GM21423 (cell line): ENCODE measurements at regions not wholly inside any gene's neighbourhood (a gene's known extent, or its start where the extent isn't known, plus 50 kb on each side); places are given as distances from the start of the nearest gene placed in this dataset.
"Not testable (repeated sequence)": the region's sequence is repeated elsewhere in the genome, so short reads cannot be mapped to it uniquely, and the experiment has no call there.

Experiments
- ATAC-seq: cut with Tn5 transposase; IDR thresholded peaks from one replicate; pipeline ENCODE4 v1.9.1; 2021; ENCODE audit warnings: mild to moderate bottlenecking, moderate library complexity; ENCODE audit not compliant: unreplicated experiment

GRCh38 chr6:130700397-130700796 lies 126.8 kb upstream of the SMLR1 start:
- no peak for ATAC-seq

DNA sequence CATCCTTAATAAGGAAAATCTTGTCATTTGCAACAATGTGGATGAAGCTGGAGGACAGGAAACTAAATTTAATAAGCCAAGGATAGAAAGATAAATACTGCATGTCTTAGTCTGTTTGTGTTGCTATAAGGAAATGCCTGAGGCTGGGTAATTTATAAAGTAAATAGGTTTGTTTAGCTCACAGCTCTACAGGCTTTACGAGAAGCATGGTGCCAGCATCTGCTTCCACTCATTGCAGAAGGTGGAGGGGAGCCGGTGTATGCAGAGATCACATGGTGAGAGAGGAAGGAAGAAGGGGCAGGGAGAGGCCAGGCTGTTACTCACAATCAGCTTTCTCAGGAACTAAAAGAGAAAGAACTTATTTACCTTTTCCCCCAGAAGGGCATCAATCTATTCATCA lies 118.9 kb upstream of the SMLR1 start:
- ATAC-seq = no peak

GRCh38 chr6:130711641-130712040 lies 115.6 kb upstream of the SMLR1 start:
- not testable (repeated sequence) for ATAC-seq

DNA sequence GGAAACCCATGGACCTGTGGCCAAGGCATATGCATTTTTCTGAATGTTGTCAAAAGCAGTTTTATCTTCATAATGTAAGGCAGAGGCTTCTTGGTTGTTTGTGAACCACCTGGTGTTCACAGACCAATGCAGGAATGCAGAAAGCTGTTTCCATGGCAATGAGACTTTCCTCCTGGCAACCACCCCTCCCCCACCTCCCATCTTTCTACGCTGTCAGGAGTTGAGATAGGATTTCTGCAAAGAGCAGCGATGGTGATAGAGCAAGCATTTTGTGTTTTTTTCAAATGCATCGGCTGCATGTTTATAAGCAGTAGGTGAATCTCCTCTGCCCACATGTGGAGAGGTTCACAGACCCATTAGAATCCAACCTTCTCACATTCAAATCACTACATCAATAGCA lies 114.1 kb upstream of the SMLR1 start:
- ATAC-seq = no peak

GRCh38 chr6:130715058-130715457 lies 112.1 kb upstream of the SMLR1 start:
- no peak for ATAC-seq

DNA sequence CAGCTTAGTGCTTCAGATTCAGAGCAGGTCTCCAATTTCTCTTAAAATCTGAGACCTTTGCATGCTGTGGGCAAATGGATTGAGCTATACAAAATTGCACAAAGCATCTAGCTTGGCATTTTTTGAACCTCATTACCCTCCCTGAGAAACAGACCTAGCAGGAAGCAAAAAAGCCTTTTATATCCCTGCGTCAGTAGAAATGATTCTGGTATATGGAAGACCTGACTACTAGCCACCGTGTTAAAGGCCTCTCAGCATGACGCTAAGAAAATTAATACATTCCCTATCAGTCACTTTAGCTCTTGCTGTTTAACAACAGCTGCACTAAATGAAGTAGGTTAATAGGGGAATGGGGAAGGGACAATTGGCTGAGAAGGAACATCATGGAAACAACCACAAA lies 110.7 kb upstream of the SMLR1 start:
- no peak for ATAC-seq

DNA sequence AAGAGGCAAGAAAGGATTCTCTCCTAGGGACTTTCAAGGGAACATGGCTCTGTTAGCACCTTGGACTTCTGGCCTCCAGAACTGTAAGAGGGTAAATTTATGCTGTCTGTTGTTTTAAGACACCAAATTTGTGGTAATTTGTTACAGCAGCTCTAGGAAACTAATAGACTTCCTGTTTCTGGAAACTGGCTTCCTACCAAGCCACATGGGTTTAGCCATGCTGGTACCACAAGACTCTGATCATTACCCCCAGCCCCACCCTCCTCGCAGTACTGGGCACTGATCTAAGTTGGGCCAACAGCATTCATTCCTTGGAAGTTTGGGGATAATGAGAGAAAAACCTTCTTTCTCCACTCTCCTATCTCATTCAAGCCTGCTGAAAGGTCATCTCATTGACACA lies 109.5 kb upstream of the SMLR1 start:
- ATAC-seq = no peak

GRCh38 chr6:130720076-130720715 lies 107.0 kb upstream of the SMLR1 start:
- ATAC-seq = no peak

GRCh38 chr6:130724089-130724488 lies 103.1 kb upstream of the SMLR1 start:
- ATAC-seq = no peak

GRCh38 chr6:130725551-130725950 lies 101.7 kb upstream of the SMLR1 start:
- ATAC-seq = no peak

DNA sequence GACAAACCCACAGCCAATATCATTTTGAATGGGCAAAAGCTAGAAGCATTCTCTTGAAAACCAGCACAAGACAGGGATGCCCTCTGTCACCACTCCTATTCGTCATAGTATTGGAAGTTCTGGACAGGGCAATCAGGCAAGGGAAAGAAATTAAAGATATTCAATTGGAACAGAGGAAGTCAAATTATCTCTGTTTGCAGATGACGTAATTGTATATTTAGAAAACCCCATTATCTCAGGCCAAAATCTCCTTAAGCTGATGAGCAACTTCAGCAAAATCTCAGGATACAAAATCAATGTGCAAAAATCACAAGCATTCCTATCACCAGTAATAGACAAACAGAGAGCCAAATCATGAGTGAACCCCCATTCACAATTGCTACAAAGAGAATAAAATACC lies 99.1 kb upstream of the SMLR1 start:
- ATAC-seq = not testable (repeated sequence)

- no peak for ATAC-seq
These were observed 96.6 kb upstream of the SMLR1 start for GRCh38 chr6:130730600-130730999.

GRCh38 chr6:130734161-130734560 lies 93.0 kb upstream of the SMLR1 start:
- no peak for ATAC-seq

- no peak for ATAC-seq
These were observed 86.9 kb upstream of the SMLR1 start for GRCh38 chr6:130740308-130740707.

- ATAC-seq = no peak
These were observed 85.0 kb upstream of the SMLR1 start for GRCh38 chr6:130742131-130742681.

GRCh38 chr6:130743175-130743574 lies 84.0 kb upstream of the SMLR1 start:
- ATAC-seq = no peak

DNA sequence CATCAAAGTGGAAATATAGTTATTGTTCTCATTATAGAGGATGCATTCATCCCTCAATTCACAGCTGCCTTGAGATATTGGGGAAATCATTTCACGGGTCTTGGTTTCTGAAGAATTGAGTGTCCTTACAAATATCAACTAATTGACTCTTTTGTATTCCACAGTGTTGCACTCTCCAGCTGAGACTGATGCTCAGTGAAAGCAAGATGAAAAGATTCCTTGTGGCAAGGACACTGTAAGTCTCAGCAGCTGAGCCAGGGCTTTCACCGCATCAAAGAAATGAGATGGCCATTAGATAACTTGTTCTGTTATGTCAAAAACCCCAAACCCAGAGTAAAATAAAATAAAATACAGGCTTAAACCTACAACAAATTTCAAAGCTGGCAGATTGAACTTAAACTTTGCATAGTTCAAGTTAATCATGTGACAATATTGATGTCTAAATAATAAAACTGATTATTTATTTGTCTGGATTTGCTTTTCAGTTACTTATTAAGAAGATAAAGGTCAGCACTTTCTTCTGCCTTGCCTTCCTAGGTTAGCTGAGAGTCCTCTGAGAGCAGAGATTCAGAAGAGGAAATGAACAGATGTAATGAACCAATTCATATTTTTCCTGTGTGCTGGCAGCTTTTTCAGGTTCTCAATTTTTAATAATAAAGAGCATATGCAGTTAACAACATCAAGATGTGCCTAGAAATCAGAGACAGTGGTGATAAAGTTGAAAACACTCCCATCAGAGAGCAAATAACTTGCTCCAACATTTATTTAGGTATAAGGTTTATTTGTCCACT lies 82.4 kb upstream of the SMLR1 start:
- no peak for ATAC-seq

DNA sequence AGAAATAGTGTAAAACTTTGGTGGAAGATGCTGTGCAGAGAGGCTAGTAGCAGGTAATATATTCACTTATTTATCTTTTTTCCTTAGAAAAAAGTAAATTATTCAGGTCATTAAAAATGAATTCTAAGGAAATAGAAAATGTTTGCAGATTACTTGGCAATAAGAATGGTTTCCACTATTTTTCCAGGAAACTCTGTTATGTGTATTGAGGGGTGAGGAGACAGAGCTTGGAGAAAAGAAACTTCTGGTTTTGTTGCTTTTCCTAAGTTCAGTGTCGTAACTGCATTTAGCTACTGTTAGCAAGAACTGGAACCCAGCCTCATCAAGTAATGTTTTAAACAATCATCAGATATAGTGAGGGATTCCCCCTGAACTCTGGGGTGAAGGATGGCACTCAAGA lies 79.2 kb upstream of the SMLR1 start:
- ATAC-seq = no peak

- ATAC-seq = no peak
These were observed 77.8 kb upstream of the SMLR1 start for GRCh38 chr6:130749402-130749801.

DNA sequence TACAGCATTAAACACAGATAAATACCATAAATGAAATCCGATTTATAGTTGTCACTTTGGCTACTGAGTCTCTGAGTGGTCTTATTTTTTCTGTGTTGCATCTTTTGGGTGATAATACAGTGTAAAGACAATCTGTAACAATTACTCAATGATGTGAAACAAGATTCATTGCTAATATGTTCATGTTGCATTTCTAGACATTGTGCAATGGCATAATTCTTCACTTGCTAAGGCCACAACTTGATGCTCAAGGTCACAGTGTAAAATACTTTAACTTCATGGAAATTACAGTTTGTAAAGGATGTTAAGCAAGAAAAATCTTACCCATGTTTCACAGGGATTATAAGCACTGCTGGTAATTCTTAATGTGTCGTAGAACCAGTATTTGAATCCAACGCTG lies 74.9 kb upstream of the SMLR1 start:
- no peak for ATAC-seq

DNA sequence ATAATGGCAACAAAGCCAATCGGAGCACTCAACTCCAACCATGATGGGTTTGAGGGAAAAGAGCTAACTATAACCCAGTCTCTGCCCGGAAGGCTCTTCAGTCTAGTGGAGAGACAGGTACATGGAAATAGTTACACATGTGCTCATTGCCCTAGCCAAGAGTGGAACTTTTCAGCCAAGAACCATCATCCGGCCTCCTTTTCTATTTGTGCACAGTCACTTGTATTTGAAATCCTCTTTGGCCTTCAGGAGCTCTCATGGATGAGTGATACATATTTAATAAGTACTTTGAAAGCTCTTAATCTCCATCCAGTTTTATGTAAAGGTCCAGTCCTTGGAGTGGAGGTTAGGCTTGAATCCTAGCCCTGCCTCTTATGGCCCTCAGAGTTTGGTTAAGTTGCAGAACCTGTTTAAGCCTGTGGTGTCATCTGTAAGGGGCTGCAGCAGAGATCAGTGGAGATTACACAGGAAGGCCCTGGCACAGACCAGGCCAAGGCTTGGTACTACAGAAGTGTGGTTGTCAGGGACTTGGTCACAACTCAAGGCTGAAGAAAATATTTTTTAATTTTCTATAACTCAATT lies 72.3 kb upstream of the SMLR1 start:
- no peak for ATAC-seq
